Naive thymus-derived CD4-positive, alpha-beta T cell (primary cell): ENCODE measurements at regions not wholly inside any gene's neighbourhood (a gene's known extent, or its start where the extent isn't known, plus 50 kb on each side); places are given as distances from the start of the nearest gene placed in this dataset.

Experiments
- ATAC-seq: fragments of 150-1000 bp; cut with Tn5 transposase; 2 replicates; pipeline ENCODE4 v1.10.0; 2021; ENCODE audit warnings: mild to moderate bottlenecking, moderate library complexity
- CTCF ChIA-PET: fragments of 350-600 bp; sonication (Branson Sonifier 250); formaldehyde crosslinking; loops from one replicate; lab custom pipeline; 2021; ENCODE audit warnings: antibody characterized with exemption; lab: Charles Lee
- POLR2A ChIA-PET: fragments of 350-600 bp; sonication (Branson Sonifier 250); formaldehyde crosslinking; loops from one replicate; lab custom pipeline; 2021; ENCODE audit warnings: antibody characterized with exemption, inconsistent platforms; lab: Charles Lee
- DNase-seq, 9 donors: peaks; one replicate each; pipeline versions ENCODE4 v3.0.0 to v3.0.0-alpha.2; 2020 to 2022; ENCODE audit warnings: mixed read lengths in 1 of 9
- H3K27ac ChIP-seq: one replicate; pipeline ENCODE4 v1.7.0; 2013; ENCODE audit warnings: mild to moderate bottlenecking, low read depth, low read length, moderate library complexity
- H3K27me3 ChIP-seq, 2 donors: one replicate each; pipeline ENCODE4 v1.7.0; 2013; ENCODE audit warnings: low read length in 2 of 2, mild to moderate bottlenecking in 2 of 2, moderate library complexity in 2 of 2; ENCODE audit not compliant: control insufficient read depth in 2 of 2, insufficient read depth in 2 of 2
- H3K36me3 ChIP-seq, 3 experiments: 1 replicate in 2 of 3; 2 replicates in 1 of 3; pipeline ENCODE4 v1.7.0; 2013; ENCODE audit warnings: low read length in 3 of 3, mild to moderate bottlenecking in 3 of 3, moderate library complexity in 1 of 3; ENCODE audit not compliant: insufficient read depth in 3 of 3, control insufficient read depth in 2 of 3
- H3K4me1 ChIP-seq, 2 donors: one replicate each; pipeline ENCODE4 v1.7.0; 2013; ENCODE audit warnings: low read length in 2 of 2, mild to moderate bottlenecking in 2 of 2, moderate library complexity in 1 of 2; ENCODE audit not compliant: control insufficient read depth in 2 of 2, insufficient read depth in 2 of 2
- H3K4me3 ChIP-seq: 2 replicates; pipeline ENCODE4 v1.7.0; 2013; ENCODE audit warnings: mild to moderate bottlenecking, low read length
- H3K9me3 ChIP-seq, 3 experiments: 1 replicate in 2 of 3; 2 replicates in 1 of 3; pipeline ENCODE4 v1.7.0; 2013; ENCODE audit warnings: low read length in 3 of 3; ENCODE audit not compliant: control insufficient read depth in 2 of 3
- H3K27ac Mint-ChIP-seq, 9 donors: one replicate each; pipeline ENCODE4 v1.8.0; 2020 to 2022; ENCODE audit warnings: mixed read lengths in 9 of 9, mild to moderate bottlenecking in 8 of 9, moderate library complexity in 5 of 9, inconsistent platforms in 2 of 9
- H3K27me3 Mint-ChIP-seq, 5 donors: one replicate each; pipeline ENCODE4 v1.8.0; 2021 to 2022; ENCODE audit warnings: mixed read lengths in 5 of 5, mild to moderate bottlenecking in 1 of 5
- H3K36me3 Mint-ChIP-seq, 5 donors: one replicate each; pipeline ENCODE4 v1.8.0; 2020 to 2022; ENCODE audit warnings: mixed read lengths in 5 of 5, mild to moderate bottlenecking in 3 of 5, inconsistent platforms in 1 of 5
- H3K4me1 Mint-ChIP-seq, 7 donors: one replicate each; pipeline ENCODE4 v1.8.0; 2020 to 2022; ENCODE audit warnings: mixed read lengths in 7 of 7, mild to moderate bottlenecking in 3 of 7, inconsistent platforms in 1 of 7
- H3K4me3 Mint-ChIP-seq, 10 donors: one replicate each; pipeline ENCODE4 v1.8.0; 2020 to 2022; ENCODE audit warnings: mild to moderate bottlenecking in 10 of 10, mixed read lengths in 10 of 10, moderate library complexity in 6 of 10, inconsistent platforms in 2 of 10
- H3K9me3 Mint-ChIP-seq, 11 donors: one replicate each; pipeline ENCODE4 v1.8.0; 2020 to 2022; ENCODE audit warnings: mixed read lengths in 11 of 11, mild to moderate bottlenecking in 4 of 11, inconsistent platforms in 1 of 11, moderate library complexity in 1 of 11
- intact Hi-C, 2 donors: fragments of 100-400 bp; cut with micrococcal nuclease; formaldehyde crosslinking; loops; one replicate each; pipeline ENCODE4 v1.15.1; 2023

DNA sequence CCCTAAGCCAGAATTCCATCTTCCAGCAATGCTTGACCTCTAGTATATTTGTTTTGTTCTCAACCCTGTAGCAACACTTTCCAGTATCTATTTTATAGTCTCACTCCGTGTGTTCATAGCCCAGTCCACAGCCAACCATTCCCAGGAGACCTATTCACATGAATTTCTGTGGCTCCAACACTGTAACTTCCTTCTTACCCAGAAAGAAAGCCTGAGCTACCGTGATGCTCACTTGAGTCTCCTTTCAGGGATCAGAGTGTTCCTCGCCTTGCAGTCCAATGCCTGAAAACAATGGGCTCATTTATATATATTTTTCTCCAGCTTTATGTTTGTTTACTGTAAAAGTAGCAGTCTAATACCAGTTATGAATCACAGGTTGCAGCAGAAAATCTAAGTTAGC lies 645.0 kb upstream of the NOVA1 start:
- no peak overlapping the region for H3K4me3 ChIP-seq
- Mint-ChIP-seq H3K27me3 (no peaks in the 10 kb centered on the region), H3K4me1 (no peaks in the 10 kb centered on the region), H3K9me3 (peaks cover 2 to 50% (median 18%) of the 10 kb centered on the region in 11 donors), H3K36me3 (no peaks in the 10 kb centered on the region), H3K4me3 (no peak overlapping the region), H3K27ac (no peak overlapping the region)
- no peaks in the 10 kb centered on the region for H3K27me3 ChIP-seq
- H3K36me3 ChIP-seq = no peaks in the 10 kb centered on the region
- DNase-seq (no peak), ATAC-seq (no peak)
- no peaks in the 10 kb centered on the region for H3K9me3 ChIP-seq
- ChIA-PET CTCF (no interaction called here), POLR2A (no interaction called here)
- intact Hi-C loops = no loop called here
- H3K27ac ChIP-seq = no peak overlapping the region
- H3K4me1 ChIP-seq = no peaks in the 10 kb centered on the region

DNA sequence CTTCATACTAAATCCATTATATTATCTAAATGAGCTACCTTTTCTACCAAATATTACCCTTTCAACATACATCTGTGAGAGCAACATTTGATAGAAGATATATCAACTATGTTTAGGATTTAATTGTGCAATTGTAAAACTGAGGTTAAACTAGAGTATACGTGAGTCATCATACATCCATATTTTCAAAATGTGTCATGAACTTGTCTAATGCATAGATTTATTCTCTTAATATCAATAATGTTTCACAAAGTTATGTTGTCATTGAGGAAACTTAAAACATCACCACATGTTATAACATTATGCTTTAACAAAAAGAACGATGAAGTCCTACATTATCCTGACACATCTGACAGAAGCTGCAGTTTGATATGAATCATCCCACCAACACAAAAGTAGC lies 645.5 kb upstream of the NOVA1 start:
- ChIA-PET CTCF (no interaction called here), POLR2A (no interaction called here)
- no peaks in the 10 kb centered on the region for H3K4me1 ChIP-seq
- no peaks in the 10 kb centered on the region for H3K27me3 Mint-ChIP-seq
- DNase-seq (no peak), ATAC-seq (no peak)
- H3K9me3 ChIP-seq = no peaks in the 10 kb centered on the region
- H3K36me3 Mint-ChIP-seq = no peaks in the 10 kb centered on the region
- no peak overlapping the region for H3K4me3 ChIP-seq
- peaks cover 4 to 52% (median 19%) of the 10 kb centered on the region in 11 donors for H3K9me3 Mint-ChIP-seq
- no peak overlapping the region for H3K4me3 Mint-ChIP-seq
- no peaks in the 10 kb centered on the region for H3K4me1 Mint-ChIP-seq
- H3K36me3 ChIP-seq = no peaks in the 10 kb centered on the region
- H3K27me3 ChIP-seq = no peaks in the 10 kb centered on the region
- no peak overlapping the region for H3K27ac Mint-ChIP-seq
- H3K27ac ChIP-seq = no peak overlapping the region
- intact Hi-C loops = no loop called here

DNA sequence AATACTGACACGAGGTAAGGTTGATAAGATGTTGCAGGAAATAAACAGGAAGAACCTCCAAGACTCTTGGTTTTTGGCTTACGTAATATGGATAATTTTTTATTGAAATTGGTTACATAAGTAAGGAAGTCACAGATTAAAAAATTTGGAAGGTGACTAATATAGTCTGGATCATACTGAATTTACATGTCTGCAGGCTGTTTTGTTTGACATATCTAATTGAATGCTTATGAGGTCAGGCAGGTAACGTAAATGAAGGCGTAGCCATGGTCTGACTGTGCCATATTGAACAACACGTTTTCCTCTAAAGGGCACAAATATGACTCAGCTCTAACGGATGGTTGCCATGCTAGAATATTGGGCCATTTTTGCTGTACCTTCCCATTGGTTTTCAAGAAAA lies 648.1 kb upstream of the NOVA1 start:
- H3K4me1 Mint-ChIP-seq = no peaks in the 10 kb centered on the region
- no peak overlapping the region for H3K4me3 Mint-ChIP-seq
- H3K9me3 Mint-ChIP-seq = peaks cover 4 to 60% (median 16%) of the 10 kb centered on the region in 11 donors

DNA sequence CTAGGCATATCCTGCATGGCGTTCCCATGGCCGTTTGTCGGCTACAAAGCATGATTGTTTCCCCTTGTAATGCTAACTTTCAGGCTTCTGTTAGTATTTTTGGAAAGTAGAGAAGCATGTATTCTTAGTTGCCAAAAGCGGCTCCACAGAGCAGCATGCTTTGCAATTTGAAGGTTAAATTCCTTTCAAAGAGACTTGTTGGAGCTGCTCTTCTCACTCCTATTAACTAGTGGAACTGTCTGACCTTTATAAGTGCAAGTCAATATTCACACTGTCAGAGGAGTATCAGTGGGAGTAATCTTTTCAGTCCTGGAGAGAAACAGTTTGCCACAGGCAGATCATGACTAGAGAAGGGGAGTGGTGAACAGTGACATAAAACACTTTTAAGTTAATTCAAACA lies 656.1 kb upstream of the NOVA1 start:
- no peak overlapping the region for H3K4me3 ChIP-seq
- intact Hi-C loops = no loop called here
- H3K36me3 ChIP-seq = no peaks in the 10 kb centered on the region
- no peak overlapping the region for H3K27ac ChIP-seq
- no peaks in the 10 kb centered on the region for H3K27me3 ChIP-seq
- H3K4me1 Mint-ChIP-seq = no peaks in the 10 kb centered on the region
- no peaks in the 10 kb centered on the region for H3K4me1 ChIP-seq
- H3K27me3 Mint-ChIP-seq = no peaks in the 10 kb centered on the region
- POLR2A ChIA-PET = no interaction called here
- no peak overlapping the region for H3K27ac Mint-ChIP-seq
- CTCF ChIA-PET = no interaction called here
- no peak overlapping the region for H3K4me3 Mint-ChIP-seq
- DNase-seq (no peak), ATAC-seq (no peak)
- H3K9me3 ChIP-seq = no peaks in the 10 kb centered on the region
- H3K36me3 Mint-ChIP-seq = no peaks in the 10 kb centered on the region
- peaks cover 2 to 26% (median 9%) of the 10 kb centered on the region in 11 donors for H3K9me3 Mint-ChIP-seq

More for the DNA sequence above, 648.1 kb upstream of the NOVA1 start:
- Histone ChIP-seq H3K27me3 (no peaks in the 10 kb centered on the region), H3K4me1 (no peaks in the 10 kb centered on the region), H3K4me3 (no peak overlapping the region), H3K27ac (no peak overlapping the region), H3K36me3 (no peaks in the 10 kb centered on the region), H3K9me3 (no peaks in the 10 kb centered on the region)
- ATAC-seq = no peak
- Mint-ChIP-seq H3K27ac (no peak overlapping the region), H3K27me3 (no peaks in the 10 kb centered on the region), H3K36me3 (no peaks in the 10 kb centered on the region)
- ChIA-PET CTCF (no interaction called here), POLR2A (no interaction called here)
- intact Hi-C loops = no loop called here
- DNase-seq = no peak

DNA sequence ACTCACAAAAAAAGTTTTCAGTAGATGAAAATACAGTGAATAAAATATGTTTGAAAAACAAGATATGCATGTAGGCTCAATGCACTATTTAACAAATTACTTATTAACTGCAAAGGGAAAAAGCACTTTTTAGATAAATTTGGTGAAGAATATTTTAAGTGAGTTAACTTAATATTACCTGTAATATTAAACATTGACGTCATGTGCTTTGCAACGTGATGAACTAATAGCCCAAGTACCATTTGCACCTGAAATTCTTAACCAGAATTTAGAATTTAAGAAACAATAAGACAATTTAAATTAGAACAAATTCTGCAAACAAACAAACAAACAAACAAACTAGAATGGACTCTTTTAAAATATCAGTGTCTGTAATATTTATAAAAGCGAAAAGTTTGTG lies 659.0 kb upstream of the NOVA1 start:
- Histone ChIP-seq H3K9me3 (no peaks in the 10 kb centered on the region), H3K4me3 (no peak overlapping the region), H3K27me3 (no peaks in the 10 kb centered on the region), H3K4me1 (no peaks in the 10 kb centered on the region), H3K27ac (no peak overlapping the region), H3K36me3 (no peaks in the 10 kb centered on the region)
- intact Hi-C loops = no loop called here
- no peak for DNase-seq
- ChIA-PET POLR2A (no interaction called here), CTCF (no interaction called here)
- no peaks in the 10 kb centered on the region for H3K4me1 Mint-ChIP-seq
- peaks cover 2 to 27% (median 6%) of the 10 kb centered on the region in 11 donors for H3K9me3 Mint-ChIP-seq
- H3K4me3 Mint-ChIP-seq = no peak overlapping the region
- H3K36me3 Mint-ChIP-seq = no peaks in the 10 kb centered on the region
- H3K27ac Mint-ChIP-seq = no peak overlapping the region
- ATAC-seq = no peak
- no peaks in the 10 kb centered on the region for H3K27me3 Mint-ChIP-seq

DNA sequence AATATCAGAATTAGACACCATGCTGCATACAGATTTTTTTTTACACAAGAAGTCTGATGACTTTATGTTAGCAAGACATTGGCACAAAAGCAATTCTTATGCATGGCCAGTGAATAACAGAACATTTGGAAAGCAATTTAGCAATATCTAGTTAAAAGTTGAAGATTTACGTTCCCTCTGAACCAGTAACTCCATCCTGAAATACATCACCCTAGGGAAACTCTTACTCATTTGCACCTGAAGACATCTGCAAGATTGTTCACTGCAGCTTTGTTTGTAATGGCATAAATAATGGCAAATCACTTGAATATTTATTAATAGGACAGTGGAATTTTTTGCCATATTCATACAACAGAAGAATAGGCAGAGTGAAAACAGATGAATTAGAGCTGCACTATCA lies 670.0 kb upstream of the NOVA1 start:
- intact Hi-C loops = no loop called here

GRCh38 chr14:27270716-27271115 lies 672.9 kb upstream of the NOVA1 start:
- peaks cover 0 to 5% (median 0%) of the 10 kb centered on the region in 5 donors for H3K36me3 Mint-ChIP-seq
- Histone ChIP-seq H3K27ac (no peak overlapping the region), H3K4me1 (no peaks in the 10 kb centered on the region), H3K4me3 (no peak overlapping the region), H3K27me3 (no peaks in the 10 kb centered on the region), H3K36me3 (no peaks in the 10 kb centered on the region), H3K9me3 (peaks cover 0 to 5% (median 0%) of the 10 kb centered on the region in 3 experiments)
- no peaks in the 10 kb centered on the region for H3K4me1 Mint-ChIP-seq
- ATAC-seq (no peak), DNase-seq (no peak)
- CTCF ChIA-PET = no interaction called here
- H3K9me3 Mint-ChIP-seq = peaks cover 6 to 35% (median 10%) of the 10 kb centered on the region in 11 donors
- H3K27ac Mint-ChIP-seq = no peak overlapping the region
- POLR2A ChIA-PET = no interaction called here
- H3K27me3 Mint-ChIP-seq = no peaks in the 10 kb centered on the region
- intact Hi-C loops = no loop called here
- H3K4me3 Mint-ChIP-seq = no peak overlapping the region

More for the DNA sequence above, 670.0 kb upstream of the NOVA1 start:
- Mint-ChIP-seq H3K4me3 (no peak overlapping the region), H3K27ac (no peak overlapping the region), H3K4me1 (no peaks in the 10 kb centered on the region), H3K36me3 (peaks cover 0 to 5% (median 0%) of the 10 kb centered on the region in 5 donors), H3K9me3 (peaks cover 5 to 27% (median 10%) of the 10 kb centered on the region in 11 donors), H3K27me3 (no peaks in the 10 kb centered on the region)
- CTCF ChIA-PET = no interaction called here
- Histone ChIP-seq H3K27me3 (no peaks in the 10 kb centered on the region), H3K4me3 (no peak overlapping the region), H3K36me3 (no peaks in the 10 kb centered on the region), H3K9me3 (peaks cover 0 to 5% (median 0%) of the 10 kb centered on the region in 3 experiments), H3K27ac (no peak overlapping the region), H3K4me1 (no peaks in the 10 kb centered on the region)
- ATAC-seq (no peak), DNase-seq (no peak)
- POLR2A ChIA-PET = no interaction called here
